A549 (cell line): ENCODE measurements at regions not wholly inside any gene's neighbourhood (a gene's known extent, or its start where the extent isn't known, plus 50 kb on each side); places are given as distances from the start of the nearest gene placed in this dataset.

Source experiments
- ATAC-seq, 2 experiments: fragments of 200-7000 bp in 1 of 2; fragments of >200 bp in 1 of 2; cut with Nextera tagmentation in 1 of 2; cut with Tn5 transposase in 1 of 2; 3 replicates each; pipeline versions ENCODE4 v1.8.0 to v1.9.1; 2018 to 2020; ENCODE audit warnings: mild to moderate bottlenecking in 1 of 2, moderate library complexity in 1 of 2
- CTCF ChIA-PET: fragments of 300-600 bp; sonication (Branson Sonifier 250); formaldehyde crosslinking; extraction: SDS; loops from one replicate; lab custom pipeline; 2021; ENCODE audit warnings: antibody characterized with exemption, inconsistent platforms; lab: Yijun Ruan, JAX
- POLR2A ChIA-PET: fragments of 350-600 bp; formaldehyde crosslinking; extraction: SDS; loops from one replicate; lab custom pipeline; 2021; ENCODE audit warnings: antibody characterized with exemption, inconsistent platforms; lab: Yijun Ruan, JAX
- DNase-seq, 2 experiments: peaks; one replicate each; pipeline versions ENCODE4 v3.0.0 to v3.0.0-alpha.2; 2011 to 2016; ENCODE audit warnings: low read depth in 1 of 2, low spot score in 1 of 2
- FAIRE-seq: peaks from 2 replicates; lab custom pipeline; 2011; peaks lifted over from hg19 to GRCh38; lab: Jason Lieb, UNC
- H3K27ac ChIP-seq, 2 experiments: fragments of >200 bp; sonication (Bioruptor Twin); formaldehyde crosslinking; 3 replicates each; pipeline ENCODE4 v1.5.1; 2016 to 2017
- H3K4me1 ChIP-seq: fragments of >200 bp; sonication (Bioruptor Twin); formaldehyde crosslinking; 3 replicates; pipeline ENCODE4 v1.6.1; 2016
- H3K4me2 ChIP-seq: fragments of >200 bp; sonication (Bioruptor Twin); formaldehyde crosslinking; 3 replicates; pipeline ENCODE4 v1.6.1; 2016
- H3K4me3 ChIP-seq: fragments of >200 bp; sonication (Bioruptor Twin); formaldehyde crosslinking; 3 replicates; pipeline ENCODE4 v1.5.1; 2016
- H3K9me3 ChIP-seq: fragments of >200 bp; sonication (Bioruptor Twin); formaldehyde crosslinking; 3 replicates; pipeline ENCODE4 v1.6.1; 2016
- CBX2 ChIP-seq: fragments of 200-600 bp; sonication (generic); IDR thresholded peaks from 2 replicates; pipeline ENCODE4 v1.6.1; 2016; ENCODE audit warnings: low read depth, mild to moderate bottlenecking, borderline replicate concordance
- CBX8 ChIP-seq: fragments of 200-600 bp; sonication (generic); IDR thresholded peaks from 2 replicates; pipeline ENCODE4 v1.6.1; 2016
- CHD2 ChIP-seq: fragments of 150-350 bp; IDR thresholded peaks from 2 replicates; pipeline ENCODE4 v1.6.1; 2014; ENCODE audit warnings: low read length; ENCODE audit not compliant: partially characterized antibody
- ELK1 ChIP-seq: fragments of 150-350 bp; IDR thresholded peaks from 2 replicates; pipeline ENCODE4 v1.6.1; 2014; ENCODE audit warnings: low read depth, mild to moderate bottlenecking, low read length
- EP300 ChIP-seq, 2 experiments: fragments of >200 bp; sonication (Bioruptor Twin); formaldehyde crosslinking; IDR thresholded peaks; 2 replicates in 1 of 2; 3 replicates in 1 of 2; pipeline ENCODE4 v1.6.1; 2016 to 2017
- FOXS1 ChIP-seq: fragments of 250-450 bp; sonication (Bioruptor Pico); IDR thresholded peaks from 2 replicates; pipeline ENCODE4 v1.5.0; 2020; ENCODE audit warnings: mild to moderate bottlenecking, moderate library complexity
- GATA3 ChIP-seq: IDR thresholded peaks from 2 replicates; pipeline ENCODE4 v1.6.1; 2012; ENCODE audit warnings: borderline replicate concordance
- HDAC2 ChIP-seq: fragments of 200-600 bp; sonication (generic); IDR thresholded peaks from 2 replicates; pipeline ENCODE4 v1.6.1; 2016
- HMGXB4 ChIP-seq: fragments of 250-450 bp; sonication (Bioruptor Pico); IDR thresholded peaks from 2 replicates; pipeline ENCODE4 v1.5.0; 2021; ENCODE audit warnings: mild to moderate bottlenecking, moderate library complexity, borderline replicate concordance
- HOXA7 ChIP-seq: fragments of 250-450 bp; sonication (Bioruptor Pico); IDR thresholded peaks from 2 replicates; pipeline ENCODE4 v1.5.0; 2020; ENCODE audit warnings: mild to moderate bottlenecking, moderate library complexity
- JUN ChIP-seq, 2 experiments: fragments of >200 bp; sonication (Bioruptor Twin); formaldehyde crosslinking; IDR thresholded peaks; 2 replicates in 1 of 2; 3 replicates in 1 of 2; pipeline ENCODE4 v1.6.1; 2016 to 2017
- JUNB ChIP-seq: fragments of >200 bp; sonication (Bioruptor Twin); formaldehyde crosslinking; IDR thresholded peaks from 2 replicates; pipeline ENCODE4 v1.6.1; 2016
- NFE2L2 ChIP-seq: fragments of 150-350 bp; conservative IDR thresholded peaks from 2 replicates; pipeline ENCODE4 v1.6.1; 2014; ENCODE audit warnings: low read length
- NPAS2 ChIP-seq: fragments of 250-450 bp; sonication (Bioruptor Pico); IDR thresholded peaks from 2 replicates; pipeline ENCODE4 v1.8.0; 2022; ENCODE audit warnings: mild to moderate bottlenecking, moderate library complexity, borderline replicate concordance
- PBX3 ChIP-seq: IDR thresholded peaks from 2 replicates; pipeline ENCODE4 v1.6.1; 2012
- RCOR1 ChIP-seq: fragments of 150-350 bp; IDR thresholded peaks from 2 replicates; pipeline ENCODE4 v1.6.1; 2014; ENCODE audit warnings: antibody characterized with exemption, low read length, low read depth
- REST ChIP-seq: fragments of 200-600 bp; sonication (generic); IDR thresholded peaks from 2 replicates; pipeline ENCODE4 v1.6.1; 2016; ENCODE audit warnings: antibody characterized with exemption, mild to moderate bottlenecking, moderate library complexity
- SMC3 ChIP-seq: fragments of >200 bp; sonication (Bioruptor Twin); formaldehyde crosslinking; IDR thresholded peaks from 3 replicates; pipeline ENCODE4 v1.6.1; 2018; ENCODE audit warnings: inconsistent platforms
- SREBF2 ChIP-seq: fragments of 450-650 bp; IDR thresholded peaks from 2 replicates; pipeline ENCODE4 v1.6.1; 2014; ENCODE audit warnings: mild to moderate bottlenecking, moderate library complexity
- ZC3H11A ChIP-seq: fragments of 450-650 bp; IDR thresholded peaks from 2 replicates; pipeline ENCODE4 v1.6.1; 2014; ENCODE audit warnings: antibody characterized with exemption, mild to moderate bottlenecking
- ZFP36 ChIP-seq: fragments of 450-650 bp; IDR thresholded peaks from 2 replicates; pipeline ENCODE4 v1.6.1; 2014; ENCODE audit warnings: borderline replicate concordance; ENCODE audit not compliant: partially characterized antibody
- ZSCAN20 ChIP-seq: fragments of 250-450 bp; sonication (Bioruptor Pico); IDR thresholded peaks from 2 replicates; pipeline ENCODE4 v1.8.0; 2022; ENCODE audit warnings: mild to moderate bottlenecking, moderate library complexity
- WGBS: methylation state at CpG from one replicate; pipeline ENCODE4 v1.1.6; 2017; ENCODE audit errors: missing lambda C conversion rate; 5-methylcytosine and 5-hydroxymethylcytosine counted together
- TF ChIP-seq, protein P1 (sequence below): fragments of 250-450 bp; sonication (Bioruptor Pico); IDR thresholded peaks from 2 replicates; pipeline ENCODE4 v1.5.0; 2020; ENCODE audit warnings: low read depth, mild to moderate bottlenecking, moderate library complexity

DNA sequence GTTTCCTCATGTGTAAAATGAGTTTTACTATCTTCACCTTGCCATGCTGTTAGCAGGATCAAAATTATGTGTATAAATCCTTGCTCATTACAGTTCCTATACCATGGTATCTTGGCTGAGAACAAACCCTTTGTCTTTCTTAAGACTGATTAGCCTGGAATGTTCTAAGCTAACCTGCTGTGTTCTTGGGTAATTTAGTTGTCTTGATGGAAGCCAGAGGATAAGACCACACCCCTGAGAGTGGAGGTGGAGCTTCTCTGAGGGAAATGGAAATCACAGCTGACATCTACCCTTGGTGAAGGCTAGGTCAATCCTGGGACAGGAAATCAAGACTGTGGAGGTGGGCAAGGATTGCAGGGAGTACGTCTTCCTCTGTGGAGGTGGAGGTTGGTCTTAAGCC lies 206.1 kb upstream of the ARHGAP20 start:
- H3K4me3 ChIP-seq: no peak overlapping the region
- ChIA-PET POLR2A (no interaction called here), CTCF (no interaction called here)
- no peaks in the 10 kb centered on the region for H3K4me1 ChIP-seq
- WGBS: 0% methylated on average over 1 of the region's 1 CpG
- no peak for ATAC-seq
- no peak overlapping the region for H3K4me2 ChIP-seq
- DNase-seq: no peak
- no peak overlapping the region for H3K27ac ChIP-seq
- H3K9me3 ChIP-seq: no peaks in the 10 kb centered on the region
- FAIRE-seq: no peak
- TF ChIP-seq SMC3: no peak
- TF ChIP-seq, protein P1, sequence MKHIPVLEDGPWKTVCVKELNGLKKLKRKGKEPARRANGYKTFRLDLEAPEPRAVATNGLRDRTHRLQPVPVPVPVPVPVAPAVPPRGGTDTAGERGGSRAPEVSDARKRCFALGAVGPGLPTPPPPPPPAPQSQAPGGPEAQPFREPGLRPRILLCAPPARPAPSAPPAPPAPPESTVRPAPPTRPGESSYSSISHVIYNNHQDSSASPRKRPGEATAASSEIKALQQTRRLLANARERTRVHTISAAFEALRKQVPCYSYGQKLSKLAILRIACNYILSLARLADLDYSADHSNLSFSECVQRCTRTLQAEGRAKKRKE (CRISPR knock-in tag): no peak
- no peak for TF ChIP-seq NFE2L2

GRCh38 chr11:110912437-110912836 lies 200.2 kb upstream of the ARHGAP20 start:
- POLR2A ChIA-PET: no interaction called here
- no peak overlapping the region for H3K4me3 ChIP-seq
- TF ChIP-seq GATA3 (no peak), REST (no peak), ZFP36 (no peak), HMGXB4 (CRISPR knock-in tag) (no peak), FOXS1 (CRISPR knock-in tag) (no peak), PBX3 (no peak), ELK1 (no peak), CHD2 (no peak), ZC3H11A (no peak), NFE2L2 (no peak)
- H3K27ac ChIP-seq: no peak overlapping the region
- WGBS: 26% methylated on average over 3 of the region's 3 CpGs
- ATAC-seq (no peak), FAIRE-seq (no peak), DNase-seq (no peak)
- H3K9me3 ChIP-seq: no peaks in the 10 kb centered on the region
- CTCF ChIA-PET: interaction anchor here (0.7 kb wide), 1 partner anchor 234 kb away, joined by 3 read pairs; no protein-coding TSS in a partner anchor
- H3K4me2 ChIP-seq: no peak overlapping the region
- no peaks in the 10 kb centered on the region for H3K4me1 ChIP-seq

- CTCF ChIA-PET: no interaction called here
- Histone ChIP-seq H3K4me2 (no peak overlapping the region), H3K9me3 (no peaks in the 10 kb centered on the region), H3K4me3 (no peak overlapping the region)
- FAIRE-seq: no peak
- TF ChIP-seq RCOR1 (no peak), ZSCAN20 (no peak), ZC3H11A (no peak), CBX8 (no peak), CBX2 (no peak), PBX3 (no peak), NPAS2 (CRISPR knock-in tag) (no peak), SREBF2 (no peak), JUNB (no peak), EP300 (IDR thresholded peaks at IDR 0.05) (no peak), FOXS1 (CRISPR knock-in tag) (no peak), JUN (IDR thresholded peaks at IDR 0.05) (no peak), HOXA7 (CRISPR knock-in tag) (no peak), HDAC2 (no peak)
- TF ChIP-seq, all 56 proteins: peak for 0
- no peaks in the 10 kb centered on the region for H3K4me1 ChIP-seq
- POLR2A ChIA-PET: no interaction called here
- no peak for DNase-seq
- ATAC-seq: no peak
- H3K27ac ChIP-seq: no peak overlapping the region
- 16% methylated on average over 2 of the region's 2 CpGs for WGBS
These were observed 198.1 kb upstream of the ARHGAP20 start for GRCh38 chr11:110910384-110910783.
